Memory B cell (primary cell): ENCODE measurements at regions not wholly inside any gene's neighbourhood (a gene's known extent, or its start where the extent isn't known, plus 50 kb on each side); places are given as distances from the start of the nearest gene placed in this dataset.
"Not testable (repeated sequence)": the region's sequence is repeated elsewhere in the genome, so short reads cannot be mapped to it uniquely, and the experiment has no call there.

Source experiments
- ATAC-seq: fragments of 150-1000 bp; cut with Tn5 transposase; 2 replicates; pipeline ENCODE4 v1.10.0; 2021; ENCODE audit warnings: low read depth, mild to moderate bottlenecking, moderate library complexity
- DNase-seq, 2 donors: peaks; one replicate each; pipeline ENCODE4 v3.0.0; 2022; ENCODE audit warnings: low spot score in 2 of 2
- H3K27ac Mint-ChIP-seq: one replicate; pipeline ENCODE4 v1.8.0; 2022; ENCODE audit warnings: mild to moderate bottlenecking, moderate library complexity, mixed read lengths
- H3K27me3 Mint-ChIP-seq: one replicate; pipeline ENCODE4 v1.8.0; 2022; ENCODE audit warnings: mixed read lengths
- H3K36me3 Mint-ChIP-seq: one replicate; pipeline ENCODE4 v1.8.0; 2022; ENCODE audit warnings: mild to moderate bottlenecking, mixed read lengths
- H3K4me1 Mint-ChIP-seq: one replicate; pipeline ENCODE4 v1.8.0; 2022; ENCODE audit warnings: mixed read lengths
- H3K4me3 Mint-ChIP-seq: one replicate; pipeline ENCODE4 v1.8.0; 2022; ENCODE audit warnings: mild to moderate bottlenecking, moderate library complexity, mixed read lengths
- H3K9me3 Mint-ChIP-seq: one replicate; pipeline ENCODE4 v1.8.0; 2022; ENCODE audit warnings: mixed read lengths

DNA sequence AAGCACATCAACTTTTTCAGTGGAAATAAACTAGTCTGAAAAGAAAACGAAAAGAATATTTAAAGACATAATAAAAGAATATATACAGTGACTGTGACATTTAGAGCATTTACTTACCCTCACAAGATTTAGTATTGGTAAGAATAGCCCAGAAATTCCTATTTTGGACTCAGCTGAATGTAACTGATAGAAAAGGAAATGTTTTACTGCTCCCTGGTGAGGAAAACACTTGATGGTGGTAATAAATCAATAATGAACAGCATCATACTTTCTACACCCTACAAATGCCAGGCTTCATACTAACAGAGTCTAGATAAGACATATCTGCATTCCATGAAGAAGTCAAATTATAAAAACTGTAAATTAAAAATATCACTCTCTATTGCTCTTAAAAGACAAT is 753.5 kb upstream of the PCDH10 start:
- H3K4me3 Mint-ChIP-seq, result no peak overlapping the region
- peaks cover 2% of the 10 kb centered on the region for H3K9me3 Mint-ChIP-seq
- no peaks in the 10 kb centered on the region for H3K36me3 Mint-ChIP-seq
- H3K27me3 Mint-ChIP-seq, result no peaks in the 10 kb centered on the region
- ATAC-seq (no peak), DNase-seq (no peak)
- no peaks in the 10 kb centered on the region for H3K4me1 Mint-ChIP-seq
- H3K27ac Mint-ChIP-seq, result no peak overlapping the region

- Mint-ChIP-seq H3K9me3 (peaks cover 3% of the 10 kb centered on the region), H3K27me3 (no peaks in the 10 kb centered on the region), H3K36me3 (no peaks in the 10 kb centered on the region), H3K4me1 (no peaks in the 10 kb centered on the region), H3K4me3 (no peak overlapping the region), H3K27ac (no peak overlapping the region)
- DNase-seq, result no peak
- ATAC-seq, result no peak
Measured at GRCh38 chr4:132396636-132397035, 752.5 kb upstream of the PCDH10 start.

GRCh38 chr4:132417220-132417619 is 731.9 kb upstream of the PCDH10 start:
- peaks cover 8% of the 10 kb centered on the region for H3K9me3 Mint-ChIP-seq
- no peaks in the 10 kb centered on the region for H3K36me3 Mint-ChIP-seq
- no peak overlapping the region for H3K4me3 Mint-ChIP-seq
- no peak overlapping the region for H3K27ac Mint-ChIP-seq
- ATAC-seq (no peak), DNase-seq (no peak)
- no peaks in the 10 kb centered on the region for H3K4me1 Mint-ChIP-seq
- no peaks in the 10 kb centered on the region for H3K27me3 Mint-ChIP-seq

GRCh38 chr4:132427125-132427524 is 722.0 kb upstream of the PCDH10 start:
- ATAC-seq (no peak), DNase-seq (no peak)
- no peak overlapping the region for H3K4me3 Mint-ChIP-seq
- no peaks in the 10 kb centered on the region for H3K36me3 Mint-ChIP-seq
- no peaks in the 10 kb centered on the region for H3K4me1 Mint-ChIP-seq
- H3K9me3 Mint-ChIP-seq, result peaks cover 2% of the 10 kb centered on the region
- no peaks in the 10 kb centered on the region for H3K27me3 Mint-ChIP-seq
- H3K27ac Mint-ChIP-seq, result no peak overlapping the region

- no peaks in the 10 kb centered on the region for H3K4me1 Mint-ChIP-seq
Measured at GRCh38 chr4:132437117-132437516, 712.0 kb upstream of the PCDH10 start.

DNA sequence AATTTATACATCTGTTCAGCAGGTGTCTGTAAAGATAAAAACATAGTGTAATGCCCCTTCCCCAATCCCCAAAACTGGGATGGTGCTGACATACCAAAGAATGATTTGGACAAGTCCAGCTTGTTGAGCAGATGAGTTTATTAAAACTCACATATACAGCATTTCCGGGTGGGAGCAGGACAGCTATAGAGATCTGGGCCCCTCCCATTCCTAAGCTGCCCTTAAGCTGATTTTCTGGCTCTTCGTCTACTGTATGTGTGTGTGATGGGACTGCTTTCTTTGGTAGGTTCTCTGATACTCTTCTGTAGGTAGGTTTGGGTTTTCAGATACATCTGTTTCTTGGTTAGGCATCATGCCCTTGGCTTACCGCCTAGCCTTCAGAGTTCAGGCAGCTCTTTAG is 703.7 kb upstream of the PCDH10 start:
- no peaks in the 10 kb centered on the region for H3K4me1 Mint-ChIP-seq
- H3K27ac Mint-ChIP-seq, result no peak overlapping the region
- no peaks in the 10 kb centered on the region for H3K36me3 Mint-ChIP-seq
- H3K4me3 Mint-ChIP-seq, result no peak overlapping the region
- no peak for ATAC-seq
- no peaks in the 10 kb centered on the region for H3K27me3 Mint-ChIP-seq
- H3K9me3 Mint-ChIP-seq, result peaks cover 5% of the 10 kb centered on the region
- no peak for DNase-seq

More at GRCh38 chr4:132437117-132437516, 712.0 kb upstream of the PCDH10 start:
- Mint-ChIP-seq H3K36me3 (no peaks in the 10 kb centered on the region), H3K27ac (no peak overlapping the region), H3K4me3 (no peak overlapping the region), H3K27me3 (no peaks in the 10 kb centered on the region), H3K9me3 (no peaks in the 10 kb centered on the region)
- no peak for DNase-seq
- no peak for ATAC-seq

GRCh38 chr4:132457987-132458386 is 691.1 kb upstream of the PCDH10 start:
- ATAC-seq, H3K4me3 Mint-ChIP-seq, DNase-seq: not testable (repeated sequence)

GRCh38 chr4:132479543-132479942 is 669.6 kb upstream of the PCDH10 start:
- H3K36me3 Mint-ChIP-seq, result no peaks in the 10 kb centered on the region
- ATAC-seq, result no peak
- H3K27me3 Mint-ChIP-seq, result no peaks in the 10 kb centered on the region
- peaks cover 2% of the 10 kb centered on the region for H3K9me3 Mint-ChIP-seq
- H3K4me3 Mint-ChIP-seq, result no peak overlapping the region
- no peak for DNase-seq
- no peak overlapping the region for H3K27ac Mint-ChIP-seq
- no peaks in the 10 kb centered on the region for H3K4me1 Mint-ChIP-seq

More at GRCh38 chr4:132457987-132458386, 691.1 kb upstream of the PCDH10 start:
- H3K27me3 Mint-ChIP-seq, H3K9me3 Mint-ChIP-seq, H3K36me3 Mint-ChIP-seq, H3K4me1 Mint-ChIP-seq, H3K27ac Mint-ChIP-seq: not testable (repeated sequence)

DNA sequence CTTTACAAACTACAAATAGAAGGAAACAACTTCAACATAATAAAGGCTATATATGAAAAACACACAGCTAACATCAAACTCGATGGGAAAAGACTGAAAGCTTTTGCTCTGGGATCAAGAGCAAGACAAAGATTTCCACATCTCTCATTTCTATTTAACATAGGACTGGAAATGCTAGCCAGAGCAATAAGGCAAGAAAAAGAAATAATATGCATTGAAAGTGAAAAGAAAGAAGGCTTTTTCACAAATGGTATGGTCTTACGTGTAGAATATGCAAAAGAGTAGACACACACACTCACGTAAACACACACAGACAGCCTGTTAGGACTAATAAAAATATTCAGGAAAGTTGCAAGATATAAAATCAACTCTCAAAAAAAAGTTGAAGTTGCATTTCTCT is 660.5 kb upstream of the PCDH10 start:
- H3K27ac Mint-ChIP-seq, result no peak overlapping the region
- no peak for ATAC-seq
- no peaks in the 10 kb centered on the region for H3K36me3 Mint-ChIP-seq

GRCh38 chr4:132493476-132493875 is 655.6 kb upstream of the PCDH10 start:
- ATAC-seq (no peak), DNase-seq (no peak)
- Mint-ChIP-seq H3K4me1 (no peaks in the 10 kb centered on the region), H3K27me3 (no peaks in the 10 kb centered on the region), H3K27ac (no peak overlapping the region), H3K36me3 (no peaks in the 10 kb centered on the region), H3K4me3 (no peak overlapping the region), H3K9me3 (peaks cover 2% of the 10 kb centered on the region)

More for the DNA sequence above, 660.5 kb upstream of the PCDH10 start:
- Mint-ChIP-seq H3K4me3 (no peak overlapping the region), H3K9me3 (peaks cover 4% of the 10 kb centered on the region), H3K27me3 (no peaks in the 10 kb centered on the region), H3K4me1 (no peaks in the 10 kb centered on the region)
- no peak for DNase-seq

DNA sequence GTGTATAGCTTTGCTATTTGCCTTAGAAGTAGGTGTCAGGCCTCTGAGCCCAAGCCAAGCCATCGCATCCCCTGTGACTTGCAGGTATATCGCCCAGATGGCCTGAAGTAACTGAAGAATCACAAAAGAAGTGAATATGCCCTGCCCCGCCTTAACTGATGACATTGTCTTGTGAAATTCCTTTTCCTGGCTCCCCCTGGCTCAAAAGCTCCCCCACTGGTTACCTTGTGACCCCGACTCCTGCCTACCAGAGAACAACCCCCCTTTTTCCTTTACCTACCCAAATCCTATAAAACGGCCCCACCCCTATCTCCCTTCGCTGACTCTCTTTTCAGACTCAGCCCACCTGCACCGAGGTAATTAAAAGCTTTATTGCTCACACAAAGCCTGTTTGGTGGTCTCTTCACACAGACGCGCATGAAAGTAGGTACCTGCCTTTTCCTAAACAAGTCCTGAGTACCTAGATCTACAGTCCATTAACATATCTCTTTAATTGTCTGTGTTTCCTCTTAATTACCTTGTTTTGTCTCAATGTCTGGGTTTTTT is 653.8 kb upstream of the PCDH10 start:
- H3K9me3 Mint-ChIP-seq, H3K36me3 Mint-ChIP-seq, H3K4me1 Mint-ChIP-seq, H3K4me3 Mint-ChIP-seq, H3K27ac Mint-ChIP-seq, DNase-seq, H3K27me3 Mint-ChIP-seq, ATAC-seq: not testable (repeated sequence)

GRCh38 chr4:132498215-132498614 is 650.9 kb upstream of the PCDH10 start:
- DNase-seq (no peak), ATAC-seq (no peak)
- Mint-ChIP-seq H3K4me3 (no peak overlapping the region), H3K27ac (no peak overlapping the region), H3K36me3 (no peaks in the 10 kb centered on the region), H3K27me3 (no peaks in the 10 kb centered on the region), H3K9me3 (peaks cover 2% of the 10 kb centered on the region), H3K4me1 (no peaks in the 10 kb centered on the region)

- peaks cover 2% of the 10 kb centered on the region for H3K9me3 Mint-ChIP-seq
- ATAC-seq (no peak), DNase-seq (no peak)
- no peaks in the 10 kb centered on the region for H3K4me1 Mint-ChIP-seq
- no peak overlapping the region for H3K27ac Mint-ChIP-seq
- no peak overlapping the region for H3K4me3 Mint-ChIP-seq
- no peaks in the 10 kb centered on the region for H3K27me3 Mint-ChIP-seq
- H3K36me3 Mint-ChIP-seq, result no peaks in the 10 kb centered on the region
Measured at GRCh38 chr4:132502096-132502552, 647.0 kb upstream of the PCDH10 start.

DNA sequence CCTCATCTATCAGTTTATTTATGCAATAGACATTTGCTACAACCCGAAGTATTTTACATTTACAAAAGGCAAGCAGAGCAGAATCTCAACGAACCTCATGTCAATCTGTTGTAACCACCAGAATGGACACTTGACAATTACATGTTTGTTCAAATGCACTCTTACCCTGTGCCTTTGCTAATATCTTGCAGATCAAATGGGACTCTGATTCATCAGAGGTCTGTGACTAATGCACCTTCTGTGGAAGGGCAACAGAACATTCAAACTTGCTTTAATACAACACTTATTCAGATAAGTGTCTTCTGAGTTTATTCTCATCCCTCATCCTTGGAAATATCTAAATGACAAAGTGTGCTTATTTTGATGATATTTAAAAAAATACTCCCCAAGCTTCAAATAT is 644.7 kb upstream of the PCDH10 start:
- Mint-ChIP-seq H3K36me3 (no peaks in the 10 kb centered on the region), H3K9me3 (peaks cover under 1% of the 10 kb centered on the region), H3K27ac (no peak overlapping the region), H3K27me3 (no peaks in the 10 kb centered on the region), H3K4me3 (no peak overlapping the region), H3K4me1 (no peaks in the 10 kb centered on the region)
- ATAC-seq (no peak), DNase-seq (no peak)

DNA sequence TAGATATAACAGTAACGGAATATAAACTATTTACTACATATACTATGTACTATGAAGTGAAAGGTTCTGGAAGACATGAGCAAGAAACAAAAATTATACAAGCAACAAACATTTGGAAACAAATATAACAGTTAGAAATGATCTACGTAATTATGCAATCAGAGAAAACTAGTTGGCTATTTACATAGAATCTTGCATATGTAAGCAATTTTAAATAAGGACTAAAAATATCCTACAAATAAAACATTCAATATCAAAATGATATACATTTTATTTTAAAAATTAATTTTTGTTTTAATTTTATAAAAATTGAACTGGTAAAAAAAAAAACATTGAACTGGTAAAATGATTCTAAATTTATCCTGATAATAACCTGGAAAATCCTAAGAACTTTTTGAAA is 642.5 kb upstream of the PCDH10 start:
- H3K4me3 Mint-ChIP-seq, result no peak overlapping the region
- DNase-seq (no peak), ATAC-seq (no peak)
- H3K9me3 Mint-ChIP-seq, result peaks cover 4% of the 10 kb centered on the region
- H3K27me3 Mint-ChIP-seq, result no peaks in the 10 kb centered on the region
- H3K36me3 Mint-ChIP-seq, result no peaks in the 10 kb centered on the region
- H3K27ac Mint-ChIP-seq, result no peak overlapping the region
- no peaks in the 10 kb centered on the region for H3K4me1 Mint-ChIP-seq
